Stimulated activated CD4-positive, alpha-beta T cell treated with anti-CD3 and anti-CD28 coated beads, TNF-alpha, amount 100 ng/mL, for 4 hours (primary cell): ENCODE measurements at regions not wholly inside any gene's neighbourhood (a gene's known extent, or its start where the extent isn't known, plus 50 kb on each side); places are given as distances from the start of the nearest gene placed in this dataset.

Experiments
- DNase-seq, 3 experiments: peaks; one replicate each; pipeline ENCODE4 v3.0.0-alpha.2; 2020; ENCODE audit warnings: low read depth in 3 of 3

GRCh38 chr6:40077315-40077714 lies 143.1 kb upstream of the MOCS1 start:
- DNase-seq = no peak

GRCh38 chr6:40075056-40075590 lies 140.9 kb upstream of the MOCS1 start:
- no peak for DNase-seq

- DNase-seq = no peak
These were observed 140.2 kb upstream of the MOCS1 start for GRCh38 chr6:40074306-40075055.

GRCh38 chr6:40066372-40066771 lies 132.1 kb upstream of the MOCS1 start:
- DNase-seq = no peak

GRCh38 chr6:40056865-40057264 lies 122.6 kb upstream of the MOCS1 start:
- no peak for DNase-seq

- DNase-seq = no peak
These were observed 120.3 kb upstream of the MOCS1 start for GRCh38 chr6:40054602-40055001.

- no peak for DNase-seq
These were observed 119.9 kb upstream of the MOCS1 start for GRCh38 chr6:40054186-40054585.

- DNase-seq = no peak
These were observed 114.9 kb upstream of the MOCS1 start for GRCh38 chr6:40049128-40049527.

GRCh38 chr6:40044196-40044595 lies 109.9 kb upstream of the MOCS1 start:
- DNase-seq = no peak

GRCh38 chr6:40042232-40042631 lies 108.0 kb upstream of the MOCS1 start:
- DNase-seq = no peak

- DNase-seq = no peak
These were observed 104.8 kb upstream of the MOCS1 start for GRCh38 chr6:40039042-40039441.

- no peak for DNase-seq
These were observed 104.4 kb upstream of the MOCS1 start for GRCh38 chr6:40038626-40039025.

GRCh38 chr6:40037271-40037670 lies 103.0 kb upstream of the MOCS1 start:
- no peak for DNase-seq

- DNase-seq = no peak
These were observed 101.9 kb upstream of the MOCS1 start for GRCh38 chr6:40036186-40036585.

GRCh38 chr6:40028449-40028848 lies 94.2 kb upstream of the MOCS1 start:
- no peak for DNase-seq

- DNase-seq = no peak
These were observed 88.6 kb upstream of the MOCS1 start for GRCh38 chr6:40022867-40023266.

GRCh38 chr6:40020166-40020565 lies 85.9 kb upstream of the MOCS1 start:
- DNase-seq = no peak

- DNase-seq = no peak
These were observed 81.3 kb upstream of the MOCS1 start for GRCh38 chr6:40015530-40015929.

- no peak for DNase-seq
These were observed 77.6 kb upstream of the MOCS1 start for GRCh38 chr6:40011844-40012243.

GRCh38 chr6:40000964-40001515 lies 66.8 kb upstream of the MOCS1 start:
- DNase-seq = no peak

- DNase-seq = no peak
These were observed 65.0 kb upstream of the MOCS1 start for GRCh38 chr6:39999006-39999867.

GRCh38 chr6:39998126-39998525 lies 63.9 kb upstream of the MOCS1 start:
- DNase-seq = no peak
